GM19035 (cell line): ENCODE measurements at regions not wholly inside any gene's neighbourhood (a gene's known extent, or its start where the extent isn't known, plus 50 kb on each side); places are given as distances from the start of the nearest gene placed in this dataset.
"Not testable (repeated sequence)": the region's sequence is repeated elsewhere in the genome, so short reads cannot be mapped to it uniquely, and the experiment has no call there.

Source experiments
- ATAC-seq: cut with Tn5 transposase; IDR thresholded peaks from one replicate; pipeline ENCODE4 v1.9.1; 2021; ENCODE audit not compliant: unreplicated experiment

DNA sequence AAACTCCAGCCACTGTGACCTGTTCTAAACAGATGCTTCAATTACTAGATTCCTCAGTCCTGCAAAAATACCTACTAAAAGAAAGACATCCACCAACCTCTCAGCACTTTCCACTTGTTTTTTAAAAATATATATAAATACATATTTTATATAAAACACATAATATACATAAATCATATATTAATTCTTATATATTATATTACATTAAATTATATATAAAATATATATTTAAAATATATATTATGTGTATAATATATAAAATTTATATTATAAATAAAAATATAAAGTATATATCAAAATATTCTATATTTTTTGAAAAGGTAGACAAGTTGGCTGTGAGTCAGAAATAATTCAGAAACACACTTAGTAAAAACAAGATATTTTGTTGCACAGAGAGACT, 2371.8 kb upstream of the ACO1 start:
- ATAC-seq: no peak

DNA sequence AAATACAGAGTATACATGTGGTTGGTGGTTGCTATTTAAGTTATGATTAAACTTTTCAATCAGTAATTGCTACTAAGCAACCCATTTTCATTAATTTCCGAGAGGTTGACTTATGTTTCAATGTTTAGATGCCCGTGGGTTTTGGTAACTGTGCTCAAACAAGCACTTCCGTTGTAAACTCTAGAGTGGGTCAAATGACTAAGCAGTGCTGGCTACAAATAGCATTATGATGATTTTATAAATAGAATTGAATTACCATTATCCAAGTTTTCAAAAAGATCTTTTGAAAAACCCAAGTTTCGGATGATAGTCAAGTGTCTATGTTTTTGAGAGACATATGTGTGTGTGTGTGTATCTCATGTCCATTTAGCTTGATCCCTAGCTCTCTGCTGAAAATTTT, 2369.4 kb upstream of the ACO1 start:
- ATAC-seq: no peak

DNA sequence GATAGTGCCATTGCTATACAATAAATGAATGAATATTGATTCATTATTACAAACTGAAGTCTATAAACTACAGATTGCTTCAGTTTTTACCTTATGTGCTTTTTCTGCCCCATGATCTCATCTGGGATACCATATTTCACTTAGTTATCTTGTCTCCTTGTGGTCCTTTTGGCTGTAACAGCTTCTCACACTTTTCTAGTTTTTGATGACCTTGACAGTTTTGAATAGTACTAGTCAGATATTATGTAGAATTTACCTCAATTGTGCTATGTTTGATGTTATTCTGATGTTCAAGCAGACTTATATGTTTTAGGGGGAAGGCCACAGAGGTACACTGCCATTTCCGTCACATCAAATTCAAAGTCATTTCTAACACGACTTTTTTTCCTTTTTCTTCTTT, 2364.3 kb upstream of the ACO1 start:
- no peak for ATAC-seq

DNA sequence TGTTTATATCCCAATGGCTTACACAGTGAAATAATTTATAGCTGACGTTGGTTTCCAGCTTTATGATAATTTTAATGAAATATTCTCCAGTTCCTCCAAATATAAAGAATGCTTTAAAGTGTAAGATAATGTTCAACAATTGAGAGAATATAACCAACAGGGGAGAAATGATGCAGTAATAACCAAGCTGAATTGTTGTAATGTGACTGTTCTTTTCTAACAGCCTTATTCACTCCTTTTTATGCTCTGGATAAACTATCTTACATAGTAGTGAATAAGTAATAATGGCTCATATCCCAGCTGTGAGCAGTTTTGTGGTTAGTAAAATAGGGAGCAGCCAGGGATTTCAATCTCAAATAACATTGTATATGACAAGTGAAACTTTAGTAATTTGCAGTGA, 2348.7 kb upstream of the ACO1 start:
- ATAC-seq: no peak

DNA sequence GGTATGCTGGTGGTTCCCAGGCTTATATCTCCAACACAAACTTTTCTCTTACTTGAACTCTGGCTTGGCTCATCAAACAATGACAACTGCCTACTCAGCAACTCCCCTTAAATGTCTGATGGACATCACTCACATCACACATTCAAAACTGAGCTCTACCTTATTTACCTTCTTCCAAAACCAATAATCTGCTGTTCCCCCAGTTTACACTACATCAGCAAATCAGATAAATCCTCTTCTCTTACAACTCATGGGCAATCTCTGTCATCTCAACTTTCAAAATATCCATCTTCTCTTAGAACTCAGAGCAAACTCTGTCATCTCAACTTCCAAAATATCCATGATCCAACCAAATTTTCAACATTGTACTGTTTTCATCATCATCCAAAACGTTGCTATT, 2347.9 kb upstream of the ACO1 start:
- no peak for ATAC-seq

DNA sequence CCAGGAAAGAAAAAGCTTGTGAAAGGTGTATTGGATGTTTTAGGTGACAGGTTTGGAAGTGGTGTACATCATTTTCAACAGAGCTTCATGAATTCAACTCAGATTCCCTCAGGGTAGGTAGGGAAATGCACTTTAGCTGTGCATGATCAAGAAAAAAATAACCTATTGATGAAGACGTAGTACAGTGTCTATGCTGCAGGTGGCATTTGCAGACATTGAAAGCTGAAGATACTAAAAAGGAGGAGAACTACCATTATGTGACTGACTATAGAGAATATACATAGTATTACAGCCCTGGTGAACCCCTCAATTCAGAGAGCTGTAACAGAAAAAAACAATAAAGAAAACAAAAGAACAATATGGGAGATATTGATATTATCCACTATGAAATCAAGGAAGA, 2344.7 kb upstream of the ACO1 start:
- no peak for ATAC-seq

DNA sequence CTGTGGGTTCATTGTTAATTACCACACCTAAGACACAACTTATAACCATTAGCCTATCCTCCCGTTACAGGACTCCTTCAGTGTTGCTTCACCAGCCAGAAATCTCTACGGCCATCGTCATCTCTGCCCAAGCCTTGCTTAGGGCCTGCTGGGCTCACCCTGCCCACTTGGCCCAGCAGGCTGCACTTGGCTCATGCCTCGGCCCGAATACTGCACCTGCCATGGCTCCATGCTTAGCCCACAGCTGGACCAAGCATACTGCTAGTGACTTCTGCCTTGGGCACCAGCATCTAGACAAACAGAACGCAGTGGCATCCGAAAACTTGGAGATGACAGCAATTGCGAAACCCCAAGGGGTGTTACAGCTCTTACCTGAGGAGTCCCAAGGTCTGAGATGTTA, 2336.0 kb upstream of the ACO1 start:
- ATAC-seq: no peak

DNA sequence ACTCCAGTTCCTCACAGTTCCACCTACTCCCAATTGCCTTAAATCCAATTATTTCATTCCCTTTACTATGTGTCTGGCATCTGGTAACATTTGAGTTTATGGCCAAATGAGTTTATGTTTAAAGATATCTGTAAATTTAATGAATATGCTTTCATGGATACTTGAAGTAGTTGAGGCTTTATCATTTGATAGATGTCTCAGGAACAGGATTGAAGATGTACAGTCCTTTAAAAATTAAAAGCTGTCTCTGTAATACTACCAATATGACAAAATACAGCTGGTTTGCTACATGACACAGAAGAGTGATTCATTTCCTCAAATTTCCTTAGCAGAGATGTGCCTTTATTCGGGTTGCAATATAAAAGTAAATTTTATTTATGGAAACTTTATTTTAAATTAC, 2326.0 kb upstream of the ACO1 start:
- ATAC-seq: no peak

DNA sequence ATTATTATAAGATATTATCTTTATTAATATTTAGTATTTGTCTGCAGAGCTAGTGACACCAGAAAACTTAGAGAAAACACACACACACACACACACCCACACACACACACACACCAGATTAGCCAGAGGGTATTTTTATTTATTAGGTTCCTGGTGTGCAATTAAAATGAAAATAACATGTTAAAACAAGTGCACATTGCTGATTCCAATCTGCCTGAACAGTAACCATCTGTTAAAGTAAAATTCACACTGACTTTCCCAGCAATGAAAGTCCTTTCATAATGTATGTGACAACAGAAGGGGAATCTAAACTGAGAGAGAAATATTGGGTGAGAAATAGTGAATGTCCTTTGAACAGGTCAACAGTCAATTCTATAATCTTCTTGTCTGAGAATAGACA, 2323.5 kb upstream of the ACO1 start:
- ATAC-seq: no peak

DNA sequence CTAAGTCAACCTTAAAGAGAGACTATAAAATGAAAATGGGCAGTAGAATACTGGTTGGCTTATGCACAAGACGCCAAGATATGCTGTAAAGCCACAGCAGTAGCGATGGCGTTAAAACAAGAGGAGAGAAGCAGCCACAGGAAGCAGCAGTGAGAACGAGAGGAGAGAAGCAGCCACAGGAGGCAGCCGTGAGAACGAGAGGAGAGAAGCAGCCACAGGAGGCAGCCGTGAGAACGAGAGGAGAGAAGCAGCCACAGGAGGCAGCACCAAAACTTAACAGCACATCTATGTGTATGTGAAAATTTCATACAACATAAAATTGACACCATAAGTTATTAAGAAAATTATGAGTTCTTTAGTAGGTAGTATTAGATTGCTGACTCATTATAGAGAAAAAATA, 2318.6 kb upstream of the ACO1 start:
- ATAC-seq: no peak

DNA sequence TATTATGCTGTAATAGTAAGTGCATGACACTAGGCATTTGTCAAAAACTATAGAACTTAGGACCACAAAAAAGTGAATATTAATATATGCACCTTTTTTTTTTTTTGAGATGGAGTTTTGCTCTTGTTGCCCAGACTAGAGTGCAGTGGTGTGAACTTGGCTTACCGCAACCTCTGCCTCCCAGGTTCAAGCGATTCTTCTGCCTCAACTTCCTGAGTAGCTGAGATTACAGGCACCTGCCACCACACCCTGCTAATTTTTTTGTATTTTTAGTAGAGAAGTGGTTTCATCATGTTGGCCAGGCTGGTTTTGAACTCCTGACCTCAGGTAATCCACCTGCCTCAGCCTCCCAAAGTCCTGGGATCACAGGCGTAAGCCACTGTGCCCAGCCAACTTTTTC, 2315.2 kb upstream of the ACO1 start:
- not testable (repeated sequence) for ATAC-seq

DNA sequence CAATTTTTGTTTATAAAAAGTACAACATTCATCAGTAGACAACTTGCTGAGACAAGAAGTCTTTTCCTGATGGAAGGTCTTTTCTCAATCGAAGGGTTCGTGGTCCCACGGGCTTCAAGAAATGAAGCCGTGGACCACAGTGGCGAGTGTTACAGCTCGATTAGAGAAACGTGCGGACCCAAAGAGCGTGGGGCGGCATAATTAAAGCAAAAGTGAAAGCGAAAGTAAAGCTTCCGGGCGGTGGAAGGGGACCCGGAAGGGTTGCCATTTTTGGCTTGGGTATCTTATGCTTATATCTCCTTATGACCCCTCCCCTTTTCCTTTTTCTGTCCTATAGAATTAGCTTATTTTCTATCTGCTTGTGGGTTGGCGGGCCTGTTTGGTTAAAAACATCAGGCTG, 2309.4 kb upstream of the ACO1 start:
- no peak for ATAC-seq

DNA sequence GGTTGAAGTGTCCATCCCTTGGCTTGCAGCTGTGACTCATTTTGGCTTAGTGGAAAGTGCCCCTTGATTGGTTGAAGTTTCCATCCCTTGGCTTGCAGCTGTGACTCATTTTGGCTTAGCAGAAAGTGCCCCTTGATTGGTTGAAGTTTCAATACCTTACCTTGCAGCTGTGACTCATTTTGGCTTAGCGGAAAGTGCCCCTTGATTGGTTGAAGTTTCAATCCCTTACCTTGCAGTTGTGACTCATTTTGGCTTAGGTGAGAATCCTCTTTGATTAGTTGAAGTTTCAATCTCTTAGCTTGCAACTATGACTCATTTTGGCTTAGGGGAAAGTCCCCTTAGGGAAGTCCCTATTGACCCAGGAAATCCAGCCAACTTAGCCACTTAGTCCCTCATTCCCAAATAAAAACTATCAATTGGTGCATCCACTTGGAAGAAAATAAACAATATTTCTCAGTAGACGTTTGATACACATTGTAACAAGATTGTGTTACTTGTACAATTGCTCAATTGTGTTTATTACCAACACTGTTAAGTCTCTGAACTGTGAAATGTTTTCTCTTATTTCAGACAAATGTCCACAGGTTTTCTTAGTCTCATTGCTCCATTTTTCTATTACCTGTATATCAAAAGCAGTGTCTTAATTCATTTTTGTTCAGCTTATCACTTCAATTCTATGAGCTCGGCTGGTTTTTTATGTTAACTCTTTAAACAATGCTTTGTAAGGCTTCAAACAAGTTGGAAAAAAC, 2308.8 kb upstream of the ACO1 start:
- peak; percentile 85 for ATAC-seq

DNA sequence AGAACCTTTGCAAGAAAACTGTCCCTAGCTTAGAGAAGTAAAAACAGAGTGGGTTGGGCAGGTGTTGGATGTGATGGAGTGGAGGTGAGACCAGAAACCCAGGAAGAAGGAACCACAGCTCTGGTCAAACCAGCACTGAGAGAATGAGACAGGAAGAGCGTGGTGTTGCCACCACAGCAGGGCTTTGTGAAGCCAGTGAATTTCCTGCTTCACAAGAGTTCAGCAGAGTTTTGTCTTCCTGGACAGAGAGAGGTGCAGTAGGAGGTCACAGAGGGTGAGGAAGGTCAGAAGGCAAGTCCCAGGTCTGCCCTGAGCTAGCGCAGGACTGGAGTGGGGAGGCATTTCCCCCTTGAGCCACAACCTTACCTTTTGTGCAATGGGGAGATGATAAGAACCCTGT, 2306.2 kb upstream of the ACO1 start:
- no peak for ATAC-seq

DNA sequence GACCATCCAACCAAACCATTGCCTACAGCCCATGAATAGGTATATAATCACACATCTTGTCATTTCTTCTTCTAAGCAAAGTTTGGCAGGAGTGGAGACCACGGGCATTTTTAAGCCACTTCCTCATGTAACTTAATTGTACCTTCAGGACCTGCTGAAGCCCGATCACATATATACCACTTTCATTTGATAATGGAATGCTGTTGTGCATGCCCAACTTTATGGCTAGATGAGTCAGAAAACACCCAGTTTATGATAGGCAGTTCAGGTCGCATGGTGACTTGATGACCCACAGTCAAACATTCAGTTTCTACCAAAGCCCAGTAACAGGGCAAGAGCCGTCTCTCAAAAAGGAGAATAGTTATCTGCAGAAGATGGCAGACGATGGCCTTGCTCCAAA, 2295.0 kb upstream of the ACO1 start:
- ATAC-seq: no peak

DNA sequence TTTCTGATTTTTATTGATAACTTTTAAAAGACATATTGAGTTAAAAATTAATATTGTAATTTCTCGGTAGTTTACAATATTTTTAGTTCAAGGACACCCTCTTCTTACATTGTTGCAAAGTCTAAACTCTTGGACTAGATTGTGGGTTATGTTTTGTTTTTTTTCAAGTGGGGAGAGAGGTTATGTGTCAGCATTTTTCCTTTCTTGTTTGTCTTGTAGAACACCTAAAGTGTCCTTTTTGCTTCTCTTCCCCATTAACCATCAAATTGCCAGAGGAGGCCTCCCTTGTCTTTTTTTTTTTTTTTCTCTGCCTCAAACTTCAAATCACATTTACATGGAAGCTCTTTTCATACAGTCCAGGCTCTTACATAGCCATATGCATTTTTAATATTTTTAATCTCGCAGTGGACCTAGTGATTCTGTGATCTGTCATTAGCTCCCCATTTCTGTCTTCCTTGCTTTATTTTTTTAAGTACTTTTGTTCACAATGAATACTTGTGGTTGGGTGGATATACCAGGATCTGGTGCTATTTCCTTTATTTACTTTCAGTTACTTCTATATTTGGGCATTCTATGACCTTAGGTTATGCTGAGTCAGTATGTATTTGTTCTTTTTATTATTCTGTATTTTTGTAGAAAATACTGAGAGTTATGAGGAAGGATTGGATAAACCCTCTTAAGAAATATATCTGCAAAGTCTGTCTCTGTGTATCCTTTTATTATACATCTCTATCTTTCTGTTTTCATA, 2280.6 kb upstream of the ACO1 start:
- no peak for ATAC-seq

DNA sequence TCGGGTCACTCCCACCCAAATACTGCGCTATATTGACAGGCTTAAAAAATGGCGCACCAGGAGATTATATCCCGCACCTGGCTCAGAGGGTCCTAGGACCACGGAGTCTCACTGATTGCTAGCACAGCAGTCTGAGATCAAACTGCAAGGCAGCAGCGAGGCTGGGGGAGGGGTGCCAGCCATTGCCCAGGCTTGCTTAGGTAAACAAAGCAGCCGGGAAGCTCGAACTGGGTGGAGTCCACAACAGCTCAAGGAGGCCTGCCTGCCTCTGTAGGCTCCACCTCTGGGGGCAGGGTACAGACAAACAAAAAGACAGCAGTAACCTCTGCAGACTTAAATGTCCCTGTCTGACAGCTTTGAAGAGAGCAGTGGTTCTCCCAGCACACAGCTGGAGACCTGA, 2277.3 kb upstream of the ACO1 start:
- ATAC-seq: not testable (repeated sequence)

DNA sequence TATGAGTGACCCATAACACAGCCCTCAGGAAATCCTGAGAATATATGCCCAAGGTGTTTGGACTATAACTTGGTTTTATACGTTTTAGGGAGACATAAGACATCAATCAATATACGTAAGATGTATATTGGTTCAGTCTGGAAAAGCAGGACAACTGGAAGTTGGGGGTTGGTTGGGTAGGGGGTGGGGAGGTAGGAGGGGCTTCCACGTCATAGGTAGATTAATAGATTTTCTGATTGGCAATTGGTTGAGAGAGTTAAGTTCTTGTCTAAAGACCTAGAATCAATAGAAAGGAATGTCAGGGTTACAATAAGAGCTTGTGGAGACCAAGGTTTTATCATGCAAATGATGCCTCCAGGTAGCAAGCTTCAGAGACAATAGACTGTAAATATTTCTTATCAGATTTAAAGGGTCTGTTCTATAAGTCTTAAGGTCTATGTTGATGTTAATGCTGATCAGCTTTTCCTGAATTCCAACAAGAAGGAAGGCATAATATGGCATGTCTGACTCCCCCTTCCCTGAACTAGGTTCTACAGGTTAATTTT, 2267.7 kb upstream of the ACO1 start:
- no peak for ATAC-seq

DNA sequence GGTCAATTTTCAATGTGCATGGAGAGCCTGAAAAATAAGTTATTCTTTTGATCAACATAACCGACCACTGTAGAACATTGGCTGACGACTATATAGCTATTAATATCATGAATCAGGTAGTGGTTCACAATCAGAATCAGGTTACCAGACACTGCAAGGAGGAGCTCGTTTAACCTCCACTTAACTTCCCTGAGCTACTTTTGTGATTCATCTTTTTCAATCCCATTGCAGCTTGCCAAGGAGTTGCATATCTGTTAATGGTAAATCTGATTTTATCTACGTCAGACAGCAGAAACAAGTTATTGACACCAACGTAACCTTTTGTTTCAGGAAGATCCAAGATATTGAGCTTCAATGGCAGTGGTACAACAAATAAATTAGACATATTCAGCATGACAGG, 2263.8 kb upstream of the ACO1 start:
- no peak for ATAC-seq

DNA sequence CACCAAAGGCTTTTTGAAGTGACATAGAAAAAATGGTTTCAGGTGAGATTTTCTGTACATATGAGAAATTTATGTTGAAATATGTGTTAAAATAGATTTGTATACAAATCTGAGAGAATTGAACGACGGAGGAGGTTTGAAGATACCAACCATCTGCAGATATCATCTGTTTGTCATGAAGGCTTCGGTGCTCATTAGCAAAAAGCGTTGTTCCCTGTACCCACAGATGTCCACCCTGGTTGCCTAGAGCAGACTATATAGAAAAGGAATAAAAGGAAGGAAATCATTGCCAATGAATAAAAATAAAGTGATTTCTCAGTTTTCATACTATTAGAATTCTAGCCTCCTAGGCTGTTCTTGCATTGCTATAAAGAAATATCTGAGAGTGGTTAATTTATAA, 2262.8 kb upstream of the ACO1 start:
- ATAC-seq: no peak

DNA sequence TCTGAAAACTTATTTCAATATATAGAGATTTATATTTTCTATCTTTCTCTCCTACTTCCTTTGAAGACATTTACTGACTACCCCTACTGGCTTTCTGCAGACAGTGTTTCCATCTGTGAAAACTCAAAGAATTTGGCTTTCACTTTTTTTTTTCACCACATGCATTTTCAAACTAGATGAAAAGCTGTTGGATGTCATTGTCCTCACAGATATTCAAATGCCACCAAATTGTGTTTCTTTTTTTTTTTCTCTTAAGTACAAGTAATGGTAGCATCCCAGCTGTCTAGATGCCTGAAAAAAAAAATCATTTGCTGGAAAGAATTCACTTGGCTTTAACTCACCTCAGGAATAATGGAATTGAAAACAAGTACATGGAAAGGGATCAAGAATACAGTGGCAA, 2258.6 kb upstream of the ACO1 start:
- no peak for ATAC-seq

DNA sequence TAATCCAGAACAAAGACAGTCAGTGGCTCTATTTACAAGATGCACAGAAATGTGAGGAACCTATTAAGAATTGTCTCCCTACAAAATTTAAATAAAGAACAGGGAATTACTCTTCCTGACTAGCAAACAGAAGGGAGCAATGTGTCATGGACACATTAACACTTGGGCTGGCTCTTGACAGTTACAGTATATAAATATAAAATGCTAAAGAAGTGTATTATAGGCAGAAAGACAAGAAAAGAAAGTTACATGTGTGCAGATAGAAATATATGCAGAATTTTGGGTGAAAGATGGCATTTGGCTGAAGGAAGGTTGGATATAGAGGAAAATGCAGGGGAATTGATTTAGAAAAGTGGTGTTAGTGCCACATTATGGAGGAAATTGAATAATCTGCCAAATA, 2257.1 kb upstream of the ACO1 start:
- no peak for ATAC-seq

DNA sequence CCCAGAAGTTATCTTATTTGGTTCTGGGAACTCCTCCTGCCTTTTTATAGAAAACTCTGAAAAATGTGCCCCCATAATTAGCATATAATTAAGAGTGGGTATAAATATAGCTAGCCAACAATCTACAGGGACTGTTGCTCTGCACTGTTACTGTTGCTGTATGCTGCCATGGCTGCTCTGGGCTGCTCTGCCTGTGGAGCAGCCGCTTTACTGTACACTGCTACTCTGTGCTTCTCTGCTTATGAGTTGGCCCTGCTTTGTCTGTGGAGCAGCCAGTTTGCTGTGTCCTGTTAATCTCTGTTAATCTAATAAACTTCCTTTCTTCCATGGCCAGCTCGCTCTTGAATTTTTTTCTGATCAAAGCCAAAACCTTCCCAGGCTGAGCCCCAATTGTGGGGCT, 2244.0 kb upstream of the ACO1 start:
- ATAC-seq: no peak
